Neural cell (in vitro differentiated cells): ENCODE measurements at regions not wholly inside any gene's neighbourhood (a gene's known extent, or its start where the extent isn't known, plus 50 kb on each side); places are given as distances from the start of the nearest gene placed in this dataset.

Experiments used
- H2AFZ ChIP-seq: fragments of 200-600, 300-800 bp; sonication (generic), shearing (Covaris generic); 2 replicates; pipeline ENCODE4 v1.6.0; 2014; ENCODE audit warnings: low read depth, mild to moderate bottlenecking, antibody characterized with exemption, low read length, moderate library complexity
- H3F3A ChIP-seq: fragments of 200-600 bp; shearing (Covaris generic); 2 replicates; pipeline ENCODE4 v1.6.1; 2016; ENCODE audit warnings: mild to moderate bottlenecking, moderate library complexity, mixed read lengths, antibody characterized with exemption, low read length; ENCODE audit not compliant: insufficient read depth, poor library complexity, severe bottlenecking
- H3K27ac ChIP-seq: fragments of 200-600, 300-800 bp; sonication (generic), shearing (Covaris generic); 2 replicates; pipeline ENCODE4 v1.5.1; 2014; ENCODE audit warnings: mild to moderate bottlenecking, low read length, moderate library complexity
- H3K27me3 ChIP-seq: fragments of 300-800, 200-600 bp; sonication (generic), shearing (Covaris generic); 2 replicates; pipeline ENCODE4 v1.6.0; 2014; ENCODE audit warnings: mild to moderate bottlenecking, low read depth, low read length, moderate library complexity; ENCODE audit not compliant: insufficient read depth
- H3K36me3 ChIP-seq: fragments of 300-800, 200-600 bp; sonication (generic), shearing (Covaris generic); 2 replicates; pipeline ENCODE4 v1.5.1; 2014; ENCODE audit warnings: mild to moderate bottlenecking, antibody characterized with exemption, low read length, moderate library complexity; ENCODE audit not compliant: insufficient read depth
- H3K4me2 ChIP-seq: fragments of 300-800, 200-600 bp; sonication (generic), shearing (Covaris generic); 2 replicates; pipeline ENCODE4 v1.6.0; 2014; ENCODE audit warnings: mild to moderate bottlenecking, low read length
- H3K4me3 ChIP-seq: fragments of 300-800, 200-600 bp; sonication (generic), shearing (Covaris generic); 2 replicates; pipeline ENCODE4 v1.5.1; 2014; ENCODE audit warnings: mild to moderate bottlenecking, low read length, moderate library complexity
- H3K79me2 ChIP-seq: fragments of 200-600 bp; shearing (Covaris generic); replicated peaks from 2 replicates; pipeline ENCODE4 v1.6.0; 2014; ENCODE audit warnings: mild to moderate bottlenecking, low read length, moderate library complexity; ENCODE audit not compliant: insufficient read depth
- H3K9ac ChIP-seq: fragments of 300-800, 200-600 bp; sonication (generic), shearing (Covaris generic); 2 replicates; pipeline ENCODE4 v1.6.1; 2016; ENCODE audit warnings: mild to moderate bottlenecking, low read length, mixed read lengths
- H3K9me2 ChIP-seq: fragments of 200-600 bp; shearing (Covaris generic); 2 replicates; pipeline ENCODE4 v1.6.1; 2016; ENCODE audit warnings: mild to moderate bottlenecking, low read length, mixed read lengths; ENCODE audit not compliant: insufficient read depth
- H3K9me3 ChIP-seq: fragments of 200-600, 300-800 bp; sonication (generic), shearing (Covaris generic); 2 replicates; pipeline ENCODE4 v1.6.1; 2016; ENCODE audit warnings: mild to moderate bottlenecking, mixed run types, low read length, moderate library complexity, mixed read lengths
- H4K20me1 ChIP-seq: fragments of 200-600 bp; shearing (Covaris generic); 2 replicates; pipeline ENCODE4 v1.6.1; 2016; ENCODE audit warnings: mild to moderate bottlenecking, mixed run types; ENCODE audit not compliant: insufficient read depth
- CTCF ChIP-seq: fragments of 450-650 bp; IDR thresholded peaks from 2 replicates; pipeline ENCODE4 v1.5.1; 2014; ENCODE audit warnings: antibody characterized with exemption, mild to moderate bottlenecking, moderate library complexity; ENCODE audit not compliant: poor library complexity, severe bottlenecking
- EP300 ChIP-seq: fragments of 450-650 bp; conservative IDR thresholded peaks from 2 replicates; pipeline ENCODE4 v1.6.1; 2014; ENCODE audit warnings: antibody characterized with exemption, mild to moderate bottlenecking, moderate library complexity; ENCODE audit not compliant: poor library complexity, severe bottlenecking
- EZH2 ChIP-seq: fragments of 200-600, 300-800 bp; shearing (Covaris generic), sonication (generic); IDR thresholded peaks from 2 replicates; pipeline ENCODE4 v1.6.1; 2014; ENCODE audit warnings: antibody characterized with exemption, low read length, borderline replicate concordance, mild to moderate bottlenecking; ENCODE audit not compliant: insufficient read depth, poor library complexity, severe bottlenecking
- MXI1 ChIP-seq: fragments of 450-650 bp; conservative IDR thresholded peaks from 2 replicates; pipeline ENCODE4 v1.6.1; 2014; ENCODE audit warnings: antibody characterized with exemption, mild to moderate bottlenecking; ENCODE audit not compliant: poor library complexity, severe bottlenecking
- POLR2AphosphoS5 ChIP-seq: IDR thresholded peaks from 2 replicates; pipeline ENCODE4 v1.6.1; 2012
- RAD21 ChIP-seq: fragments of 450-650 bp; conservative IDR thresholded peaks from 2 replicates; pipeline ENCODE4 v1.6.1; 2014; ENCODE audit warnings: antibody characterized with exemption, mild to moderate bottlenecking, moderate library complexity
- REST ChIP-seq: IDR thresholded peaks from 2 replicates; pipeline ENCODE4 v1.6.1; 2012; ENCODE audit warnings: borderline replicate concordance
- SMC3 ChIP-seq: fragments of 450-650 bp; conservative IDR thresholded peaks from 2 replicates; pipeline ENCODE4 v1.6.1; 2014; ENCODE audit warnings: antibody characterized with exemption, mild to moderate bottlenecking, moderate library complexity; ENCODE audit not compliant: poor library complexity
- TAF1 ChIP-seq: IDR thresholded peaks from 2 replicates; pipeline ENCODE4 v1.6.1; 2012; ENCODE audit warnings: low read depth

GRCh38 chr5:174453690-174454089 is 270.7 kb upstream of the MSX2 start:
- Histone ChIP-seq H3K27me3 (no peaks in the 10 kb centered on the region), H3K27ac (no peak overlapping the region)

GRCh38 chr5:174454464-174454863 is 269.9 kb upstream of the MSX2 start:
- no peaks in the 10 kb centered on the region for H4K20me1 ChIP-seq
- H3K4me3 ChIP-seq = no peak overlapping the region
- no peaks in the 10 kb centered on the region for H3K36me3 ChIP-seq
- H2AFZ ChIP-seq = no peak overlapping the region
- TF ChIP-seq EZH2 = no peak
- no peaks in the 10 kb centered on the region for H3K9me3 ChIP-seq
- H3K4me2 ChIP-seq = no peak overlapping the region
- H3K9ac ChIP-seq = no peak overlapping the region
- H3K27me3 ChIP-seq = no peaks in the 10 kb centered on the region
- H3K79me2 ChIP-seq = no peaks in the 10 kb centered on the region
- no peaks in the 10 kb centered on the region for H3K9me2 ChIP-seq
- H3F3A ChIP-seq = no peaks in the 10 kb centered on the region
- no peak overlapping the region for H3K27ac ChIP-seq

More at GRCh38 chr5:174453690-174454089, 270.7 kb upstream of the MSX2 start:
- Histone ChIP-seq H3K4me3 (no peak overlapping the region), H3K36me3 (no peaks in the 10 kb centered on the region), H3K79me2 (no peaks in the 10 kb centered on the region), H3K9me3 (no peaks in the 10 kb centered on the region), H3K9me2 (no peaks in the 10 kb centered on the region), H3K4me2 (no peak overlapping the region), H2AFZ (no peak overlapping the region), H4K20me1 (no peaks in the 10 kb centered on the region), H3K9ac (no peak overlapping the region), H3F3A (no peaks in the 10 kb centered on the region)
- TF ChIP-seq MXI1 = no peak

GRCh38 chr5:174454890-174455289 is 269.5 kb upstream of the MSX2 start:
- TF ChIP-seq EP300 (no peak), CTCF (no peak), POLR2AphosphoS5 (no peak), MXI1 (no peak), RAD21 (no peak), REST (no peak), EZH2 (no peak), SMC3 (no peak), TAF1 (no peak)
- Histone ChIP-seq H3K27ac (no peak overlapping the region), H3F3A (no peaks in the 10 kb centered on the region), H3K4me3 (no peak overlapping the region), H3K27me3 (no peaks in the 10 kb centered on the region), H3K4me2 (no peak overlapping the region), H3K9me3 (no peaks in the 10 kb centered on the region), H3K36me3 (no peaks in the 10 kb centered on the region), H3K9ac (no peak overlapping the region), H3K79me2 (no peaks in the 10 kb centered on the region), H2AFZ (no peak overlapping the region), H4K20me1 (no peaks in the 10 kb centered on the region), H3K9me2 (no peaks in the 10 kb centered on the region)
